Lower leg skin (tissue), 4 donors: ENCODE measurements at regions not wholly inside any gene's neighbourhood (a gene's known extent, or its start where the extent isn't known, plus 50 kb on each side); places are given as distances from the start of the nearest gene placed in this dataset.

Experiments
- DNase-seq, 2 donors: peaks; one replicate each; pipeline ENCODE4 v3.0.0-alpha.2; 2019; ENCODE audit warnings: low spot score in 2 of 2
- H3K4me3 ChIP-seq: fragments of 200-600 bp; sonication (generic); 2 replicates; pipeline ENCODE4 v1.5.1; 2017; ENCODE audit warnings: mild to moderate bottlenecking, low read depth; ENCODE audit not compliant: poor library complexity, severe bottlenecking
- POLR2A ChIP-seq, 2 donors: fragments of 450-650 bp; IDR thresholded peaks; one replicate each; pipeline ENCODE4 v1.6.1; 2016 to 2017; ENCODE audit warnings: antibody characterized with exemption in 2 of 2, mild to moderate bottlenecking in 1 of 2, moderate library complexity in 1 of 2
- WGBS, 2 donors: methylation state at CpG; one replicate each; pipeline ENCODE4 v1.1.5; 2018; 5-methylcytosine and 5-hydroxymethylcytosine counted together
- intact Hi-C: fragments of 100-400 bp; cut with DNase I; formaldehyde crosslinking; loops from one replicate; pipeline ENCODE4 v1.15.0; 2023; ENCODE audit warnings: low total_unique reads
- TF ChIP-seq, protein P1 (sequence below), 3 donors: fragments of 450-650 bp; IDR thresholded peaks; one replicate each; pipeline ENCODE4 v1.5.1; 2016; ENCODE audit warnings: antibody characterized with exemption in 3 of 3, mild to moderate bottlenecking in 3 of 3, moderate library complexity in 2 of 3

DNA sequence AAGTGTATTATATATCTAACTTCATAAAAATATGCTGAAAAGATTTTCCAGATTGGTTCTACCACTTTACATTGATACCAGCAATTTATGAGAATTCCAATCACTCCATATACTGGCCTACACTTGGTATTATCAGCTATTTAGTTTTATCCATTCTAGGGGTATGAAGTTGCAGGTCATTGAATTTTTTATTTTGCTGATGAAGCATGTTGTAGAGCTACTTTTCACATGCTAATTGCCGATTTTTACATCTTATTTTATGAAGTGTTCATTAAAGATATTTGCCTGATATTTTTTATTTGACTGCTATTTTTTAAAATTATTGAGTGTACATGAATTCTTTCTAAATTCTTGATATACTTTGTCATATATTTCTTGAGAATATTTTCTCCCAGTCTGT, 542.1 kb downstream of the ADCYAP1 start:
- TF ChIP-seq, protein P1, sequence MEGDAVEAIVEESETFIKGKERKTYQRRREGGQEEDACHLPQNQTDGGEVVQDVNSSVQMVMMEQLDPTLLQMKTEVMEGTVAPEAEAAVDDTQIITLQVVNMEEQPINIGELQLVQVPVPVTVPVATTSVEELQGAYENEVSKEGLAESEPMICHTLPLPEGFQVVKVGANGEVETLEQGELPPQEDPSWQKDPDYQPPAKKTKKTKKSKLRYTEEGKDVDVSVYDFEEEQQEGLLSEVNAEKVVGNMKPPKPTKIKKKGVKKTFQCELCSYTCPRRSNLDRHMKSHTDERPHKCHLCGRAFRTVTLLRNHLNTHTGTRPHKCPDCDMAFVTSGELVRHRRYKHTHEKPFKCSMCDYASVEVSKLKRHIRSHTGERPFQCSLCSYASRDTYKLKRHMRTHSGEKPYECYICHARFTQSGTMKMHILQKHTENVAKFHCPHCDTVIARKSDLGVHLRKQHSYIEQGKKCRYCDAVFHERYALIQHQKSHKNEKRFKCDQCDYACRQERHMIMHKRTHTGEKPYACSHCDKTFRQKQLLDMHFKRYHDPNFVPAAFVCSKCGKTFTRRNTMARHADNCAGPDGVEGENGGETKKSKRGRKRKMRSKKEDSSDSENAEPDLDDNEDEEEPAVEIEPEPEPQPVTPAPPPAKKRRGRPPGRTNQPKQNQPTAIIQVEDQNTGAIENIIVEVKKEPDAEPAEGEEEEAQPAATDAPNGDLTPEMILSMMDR (IDR thresholded peaks at IDR 0.05): no peak
- TF ChIP-seq POLR2A (IDR thresholded peaks at IDR 0.05): no peak
- WGBS, 2 donors: 58% methylated on average over 1 of the region's 1 CpG
- H3K4me3 ChIP-seq: no peak overlapping the region
- intact Hi-C loops: no loop called here
- no peak for DNase-seq

DNA sequence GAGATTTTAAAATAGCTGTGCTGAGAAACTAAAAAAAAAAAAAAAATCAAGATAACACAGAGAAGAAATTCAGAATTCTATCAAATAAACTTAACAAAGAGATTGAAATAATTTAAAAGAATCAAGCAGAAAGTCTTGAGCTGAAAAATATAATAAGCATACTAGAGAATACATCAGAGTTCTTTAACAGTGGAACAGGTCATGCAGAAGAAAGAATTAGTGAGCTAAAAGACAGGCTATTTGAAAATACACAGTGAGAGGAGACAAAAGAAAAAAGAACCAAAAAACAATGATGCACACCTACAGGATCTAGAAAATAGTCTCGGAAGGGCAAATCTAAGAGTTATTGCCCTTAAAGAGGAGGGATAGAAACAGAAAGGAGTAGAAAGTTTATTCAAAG, 548.1 kb downstream of the ADCYAP1 start:
- TF ChIP-seq, protein P1 (IDR thresholded peaks at IDR 0.05): no peak
- no peak for TF ChIP-seq POLR2A (IDR thresholded peaks at IDR 0.05)
- 52 to 91% methylated on average over 1 of the region's 1 CpG for WGBS, 2 donors
- intact Hi-C loops: no loop called here
- no peak for DNase-seq
- no peak overlapping the region for H3K4me3 ChIP-seq

DNA sequence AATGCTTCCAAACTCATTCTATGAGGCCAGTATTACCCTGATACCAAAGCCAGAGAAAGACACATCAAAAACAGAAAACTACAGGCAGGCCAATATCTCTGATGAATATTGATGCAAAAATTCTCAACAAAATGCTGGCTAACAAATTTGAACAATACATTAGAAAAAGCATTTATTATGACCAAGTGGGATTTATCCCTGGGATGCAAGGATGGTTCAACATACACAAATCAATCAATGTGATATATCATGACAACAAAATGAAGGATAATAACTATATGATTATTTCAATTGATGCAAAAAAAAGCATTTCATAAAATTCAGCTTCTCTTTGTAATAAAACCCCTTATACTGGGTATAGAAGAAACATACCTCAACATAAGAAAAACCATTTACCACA, 550.9 kb downstream of the ADCYAP1 start:
- intact Hi-C loops: no loop called here
- TF ChIP-seq, protein P1 (IDR thresholded peaks at IDR 0.05): no peak
- no peak for DNase-seq
- no peak overlapping the region for H3K4me3 ChIP-seq

DNA sequence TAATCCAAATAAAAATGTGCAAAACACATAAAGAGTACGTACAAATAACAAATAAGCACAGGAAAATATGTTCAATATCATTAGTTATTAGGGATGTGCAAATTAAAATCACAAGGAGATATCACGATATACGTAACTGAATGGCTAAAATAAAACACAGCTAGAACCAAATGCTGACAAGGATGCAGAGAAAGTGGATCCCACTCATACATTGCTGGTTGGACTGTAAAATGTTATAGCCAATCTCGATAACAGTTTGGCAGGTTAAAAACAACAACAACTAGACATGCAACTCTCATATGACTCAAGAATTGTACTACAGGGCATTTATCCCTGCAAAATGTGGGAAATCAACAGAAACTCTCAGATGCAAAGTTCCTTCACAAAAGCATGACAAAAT, 553.9 kb downstream of the ADCYAP1 start:
- no peak for DNase-seq
- intact Hi-C loops: no loop called here
- no peak overlapping the region for H3K4me3 ChIP-seq
- WGBS, 2 donors: 44 to 70% methylated on average over 4 of the region's 4 CpGs
- TF ChIP-seq, protein P1 (IDR thresholded peaks at IDR 0.05): no peak
- TF ChIP-seq POLR2A (IDR thresholded peaks at IDR 0.05): no peak

DNA sequence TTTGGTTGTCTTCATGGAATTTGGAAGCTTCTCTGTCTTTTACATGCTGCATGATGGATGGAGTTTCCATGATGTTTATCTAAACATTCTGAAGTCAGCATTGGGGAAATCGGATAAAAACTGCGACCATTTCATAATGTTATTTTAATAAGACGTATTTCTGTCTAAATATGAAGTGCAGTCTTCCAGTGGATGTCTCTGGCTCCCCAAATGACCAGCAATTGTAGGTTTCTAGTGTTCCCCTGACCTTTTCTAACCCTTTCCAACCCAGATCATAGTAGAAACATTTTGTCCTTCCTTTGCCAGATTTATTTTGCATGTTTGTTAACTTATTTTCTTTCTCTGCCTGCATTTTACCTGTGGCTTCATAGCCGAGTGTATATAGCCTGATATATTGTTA, 559.3 kb downstream of the ADCYAP1 start:
- no peak overlapping the region for H3K4me3 ChIP-seq
- intact Hi-C loops: no loop called here
- DNase-seq: no peak
- WGBS, 2 donors: 76 to 78% methylated on average over 4 of the region's 4 CpGs
- TF ChIP-seq, protein P1 (IDR thresholded peaks at IDR 0.05): no peak
- TF ChIP-seq POLR2A (IDR thresholded peaks at IDR 0.05): no peak

DNA sequence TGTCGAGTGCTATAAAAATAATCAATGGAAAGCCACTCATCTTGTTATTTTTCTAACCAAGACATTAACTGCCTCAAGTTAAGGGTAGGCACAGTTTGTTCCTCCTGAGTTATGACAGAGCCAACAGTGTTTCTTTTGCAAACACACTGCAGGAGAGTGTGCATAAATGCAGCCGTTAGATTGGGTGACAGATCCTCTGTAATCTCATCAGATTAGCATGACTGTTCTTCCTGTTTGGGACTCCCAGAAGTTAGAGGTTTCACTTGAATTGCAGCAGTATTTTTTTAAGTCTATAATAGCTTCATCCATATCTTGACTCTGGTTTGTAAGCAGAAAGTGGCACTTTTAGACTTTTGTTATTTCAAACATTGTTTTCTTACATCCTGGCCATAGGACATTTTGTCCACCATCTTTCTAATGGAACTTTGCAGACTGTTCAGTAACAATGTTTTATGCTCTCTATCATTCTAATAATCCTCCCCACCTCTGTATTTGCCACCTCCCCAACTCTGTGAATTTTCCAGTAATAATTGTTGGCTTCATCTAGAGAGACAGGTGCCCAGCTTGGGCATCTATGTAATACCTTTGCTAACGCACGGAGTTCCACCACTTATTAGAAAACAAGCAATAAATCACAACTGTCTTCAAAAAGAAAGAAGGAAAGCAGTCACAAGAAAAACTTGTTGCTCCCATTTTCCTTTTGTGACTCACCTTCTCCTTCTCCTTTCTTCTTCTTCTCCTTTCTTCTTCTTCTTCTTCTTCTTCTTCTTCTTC, 560.0 kb downstream of the ADCYAP1 start:
- intact Hi-C loops: no loop called here
- no peak for DNase-seq
- no peak for TF ChIP-seq POLR2A (IDR thresholded peaks at IDR 0.05)
- TF ChIP-seq, protein P1 (IDR thresholded peaks at IDR 0.05): no peak
- no peak overlapping the region for H3K4me3 ChIP-seq
- whole genome bisulfite sequencing, 2 donors: 65 to 67% methylated on average over 4 of the region's 4 CpGs
